ENCODE measurements at regions not wholly inside any gene's neighbourhood (a gene's known extent, or its start where the extent isn't known, plus 50 kb on each side); places are given as distances from the start of the nearest gene placed in this dataset.

DNA sequence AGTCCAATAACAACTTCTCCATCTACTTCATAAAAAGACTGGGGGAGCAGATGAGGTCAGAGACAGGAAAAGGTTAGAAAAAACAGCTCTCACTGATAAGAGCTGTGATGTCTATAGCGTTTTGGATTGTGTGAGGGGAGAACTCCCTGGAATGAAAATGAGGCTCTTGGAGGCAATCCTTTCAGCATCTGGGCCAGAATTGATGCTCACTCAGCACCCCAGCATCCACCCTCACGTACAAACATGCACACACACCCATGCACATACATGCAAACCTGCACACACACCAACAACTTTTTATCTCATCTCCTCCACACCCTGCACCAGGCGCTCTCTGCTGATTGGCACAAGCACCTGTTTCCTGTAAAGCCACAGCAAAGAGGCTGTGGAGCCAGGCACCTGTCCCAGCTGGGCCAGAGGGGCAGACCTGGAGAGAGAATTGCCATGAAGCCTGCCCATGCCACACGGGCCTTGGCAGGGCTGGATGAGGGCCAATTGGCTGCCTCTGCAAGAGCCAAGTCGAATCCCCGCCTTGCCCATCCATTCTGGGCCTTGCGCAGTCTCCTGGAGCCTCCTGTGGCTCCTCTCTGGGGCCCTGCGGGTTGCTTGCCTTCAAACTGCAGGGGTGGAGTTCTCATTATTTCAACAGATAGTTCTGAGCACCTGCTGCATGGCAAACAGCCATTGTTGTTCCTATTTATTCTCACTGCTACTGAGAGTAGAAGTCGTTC is 53.1 kb downstream of the SYNE3 start:
- no peak for TF ChIP-seq CTCF (IDR thresholded peaks at IDR 0.05; ENCODE audit: insufficient read depth, low read length, poor library complexity, severe bottlenecking)
- TF ChIP-seq EZH2phosphoT487 (conservative IDR thresholded peaks at IDR 0.05; ENCODE audit: low read length) = no peak
